Neutrophil (primary cell): ENCODE measurements at regions not wholly inside any gene's neighbourhood (a gene's known extent, or its start where the extent isn't known, plus 50 kb on each side); places are given as distances from the start of the nearest gene placed in this dataset.

Experiments used
- H3K27ac ChIP-seq: fragments of 200-600 bp; sonication (generic); 2 replicates; pipeline ENCODE4 v1.5.1; 2016; ENCODE audit warnings: mild to moderate bottlenecking, moderate library complexity
- H3K27me3 ChIP-seq: fragments of 200-600 bp; sonication (generic); 2 replicates; pipeline ENCODE4 v1.6.0; 2016; ENCODE audit warnings: mild to moderate bottlenecking
- H3K36me3 ChIP-seq: fragments of 200-600 bp; sonication (generic); 2 replicates; pipeline ENCODE4 v1.5.1; 2017
- H3K4me1 ChIP-seq, 2 experiments: fragments of 200-600 bp in 1 of 2; sonication (generic) in 1 of 2; 1 replicate in 1 of 2; 2 replicates in 1 of 2; pipeline versions ENCODE4 v1.5.1 to v1.6.1; 2013 to 2016; ENCODE audit warnings: low read depth in 1 of 2, low read length in 1 of 2, mild to moderate bottlenecking in 1 of 2, moderate library complexity in 1 of 2; ENCODE audit not compliant: control insufficient read depth in 1 of 2, insufficient read depth in 1 of 2
- H3K4me3 ChIP-seq, 2 experiments: fragments of 200-600 bp in 1 of 2; sonication (generic) in 1 of 2; 1 replicate in 1 of 2; 2 replicates in 1 of 2; pipeline ENCODE4 v1.5.1; 2013 to 2016; ENCODE audit warnings: low read depth in 1 of 2, low read length in 1 of 2, mild to moderate bottlenecking in 1 of 2, moderate library complexity in 1 of 2
- H3K9me3 ChIP-seq: fragments of 200-600 bp; sonication (generic); 2 replicates; pipeline ENCODE4 v1.5.1; 2016
- TF ChIP-seq, protein P1 (sequence below): fragments of 200-600 bp; sonication (generic); IDR thresholded peaks from 2 replicates; pipeline ENCODE4 v1.5.1; 2016; ENCODE audit warnings: antibody characterized with exemption

DNA sequence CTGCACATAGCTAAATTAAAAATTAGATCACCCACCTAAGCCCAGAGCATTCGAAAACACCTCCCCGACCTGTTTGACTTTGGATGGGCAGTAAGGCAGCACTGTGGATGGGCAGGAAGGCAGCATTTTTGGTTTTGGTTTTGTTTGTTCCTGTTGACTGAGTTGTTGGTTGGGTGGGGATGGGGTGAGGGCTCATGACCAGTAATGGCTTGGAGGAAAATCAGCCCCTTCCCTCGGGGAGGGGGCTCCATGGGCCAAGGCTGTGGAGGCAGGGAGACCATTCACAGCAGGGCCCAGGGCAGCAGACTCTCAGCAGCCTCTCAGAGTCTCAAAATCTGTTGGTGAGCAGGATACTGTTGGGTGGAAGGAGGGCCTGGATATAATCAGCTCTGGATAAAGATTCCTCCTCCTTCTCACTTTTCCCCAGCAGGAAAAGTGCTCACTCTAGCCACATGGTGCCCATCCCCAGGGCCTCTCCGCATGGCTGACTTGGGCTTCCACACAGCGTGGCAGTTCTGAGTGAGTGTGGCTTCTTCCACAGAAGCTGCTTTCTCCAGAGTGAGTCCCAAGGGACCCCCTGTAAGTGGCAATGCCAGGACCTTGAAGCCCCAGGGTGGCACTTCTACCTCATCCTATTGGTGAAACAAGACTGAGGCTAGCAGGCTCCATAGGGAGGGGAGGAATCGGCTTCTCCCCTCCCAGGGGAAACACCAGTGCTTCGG, 1491.2 kb downstream of the BRD1 start:
- TF ChIP-seq, protein P1, sequence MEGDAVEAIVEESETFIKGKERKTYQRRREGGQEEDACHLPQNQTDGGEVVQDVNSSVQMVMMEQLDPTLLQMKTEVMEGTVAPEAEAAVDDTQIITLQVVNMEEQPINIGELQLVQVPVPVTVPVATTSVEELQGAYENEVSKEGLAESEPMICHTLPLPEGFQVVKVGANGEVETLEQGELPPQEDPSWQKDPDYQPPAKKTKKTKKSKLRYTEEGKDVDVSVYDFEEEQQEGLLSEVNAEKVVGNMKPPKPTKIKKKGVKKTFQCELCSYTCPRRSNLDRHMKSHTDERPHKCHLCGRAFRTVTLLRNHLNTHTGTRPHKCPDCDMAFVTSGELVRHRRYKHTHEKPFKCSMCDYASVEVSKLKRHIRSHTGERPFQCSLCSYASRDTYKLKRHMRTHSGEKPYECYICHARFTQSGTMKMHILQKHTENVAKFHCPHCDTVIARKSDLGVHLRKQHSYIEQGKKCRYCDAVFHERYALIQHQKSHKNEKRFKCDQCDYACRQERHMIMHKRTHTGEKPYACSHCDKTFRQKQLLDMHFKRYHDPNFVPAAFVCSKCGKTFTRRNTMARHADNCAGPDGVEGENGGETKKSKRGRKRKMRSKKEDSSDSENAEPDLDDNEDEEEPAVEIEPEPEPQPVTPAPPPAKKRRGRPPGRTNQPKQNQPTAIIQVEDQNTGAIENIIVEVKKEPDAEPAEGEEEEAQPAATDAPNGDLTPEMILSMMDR, result no peak
- Histone ChIP-seq H3K4me1 (no peaks in the 10 kb centered on the region), H3K36me3 (no peaks in the 10 kb centered on the region), H3K9me3 (no peaks in the 10 kb centered on the region), H3K27ac (no peak overlapping the region), H3K4me3 (no peak overlapping the region), H3K27me3 (peaks cover 21% of the 10 kb centered on the region)

DNA sequence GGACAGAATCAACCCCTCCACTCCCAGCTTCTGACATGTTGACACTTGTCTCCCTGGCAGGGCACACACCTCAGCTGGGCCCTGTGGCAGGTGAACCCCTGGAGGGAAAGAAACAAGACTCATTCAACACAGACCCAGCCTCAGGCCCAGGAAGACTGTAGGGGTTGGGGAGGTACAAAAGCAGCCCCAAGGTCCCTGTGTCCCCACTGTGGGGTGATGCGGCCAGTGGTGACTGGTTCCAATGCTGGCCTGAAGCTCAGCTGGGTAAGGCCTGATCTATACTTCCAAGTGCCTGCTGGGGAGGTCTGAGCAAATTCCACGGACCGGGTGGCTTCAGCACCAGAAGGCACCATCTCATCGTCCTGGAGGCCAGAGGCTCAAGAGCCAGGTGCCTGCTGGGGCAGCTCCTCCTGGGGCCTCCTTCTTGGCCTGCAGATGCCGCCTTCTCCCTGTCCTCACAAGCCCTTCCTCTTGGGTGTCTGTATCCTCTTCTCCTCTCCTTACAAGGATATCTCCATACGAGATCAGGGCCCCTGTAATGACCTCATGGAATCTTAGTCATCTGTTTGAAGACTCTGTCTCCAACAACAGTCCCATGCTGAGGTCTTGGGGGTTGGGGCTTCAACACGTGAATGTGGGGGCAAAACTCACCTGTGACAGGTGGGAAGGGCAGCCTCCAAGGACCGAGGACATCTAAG, 1492.1 kb downstream of the BRD1 start:
- no peak overlapping the region for H3K4me3 ChIP-seq
- peaks cover 12% of the 10 kb centered on the region for H3K27me3 ChIP-seq
- H3K27ac ChIP-seq, result no peak overlapping the region
- H3K36me3 ChIP-seq, result no peaks in the 10 kb centered on the region
- no peaks in the 10 kb centered on the region for H3K4me1 ChIP-seq
- TF ChIP-seq, protein P1, result no peak
- no peaks in the 10 kb centered on the region for H3K9me3 ChIP-seq

DNA sequence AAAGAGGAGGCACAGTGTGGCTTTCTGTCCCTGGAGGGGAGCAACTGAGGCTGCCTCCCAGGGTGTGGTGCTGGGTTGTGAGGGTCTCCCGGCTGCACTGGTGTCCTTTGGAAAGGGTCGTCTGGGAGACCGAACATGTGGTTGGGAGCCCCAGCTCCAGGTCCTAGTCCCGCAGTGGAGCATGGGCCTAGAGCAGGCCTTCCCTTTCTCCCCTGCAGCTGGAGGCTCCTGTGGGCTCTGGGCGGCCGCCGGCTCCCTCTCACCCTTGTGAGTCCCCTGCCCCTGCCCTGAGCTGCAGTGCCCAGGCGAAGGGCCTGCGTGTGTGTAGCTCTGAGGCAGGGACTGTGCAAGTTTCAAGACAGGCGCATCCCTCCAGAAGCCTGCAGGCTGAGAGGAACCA, 1492.7 kb downstream of the BRD1 start:
- Histone ChIP-seq H3K4me1 (no peaks in the 10 kb centered on the region), H3K27me3 (peaks cover 7% of the 10 kb centered on the region), H3K27ac (no peak overlapping the region), H3K9me3 (no peaks in the 10 kb centered on the region), H3K36me3 (no peaks in the 10 kb centered on the region), H3K4me3 (no peak overlapping the region)
- TF ChIP-seq, protein P1, result no peak

DNA sequence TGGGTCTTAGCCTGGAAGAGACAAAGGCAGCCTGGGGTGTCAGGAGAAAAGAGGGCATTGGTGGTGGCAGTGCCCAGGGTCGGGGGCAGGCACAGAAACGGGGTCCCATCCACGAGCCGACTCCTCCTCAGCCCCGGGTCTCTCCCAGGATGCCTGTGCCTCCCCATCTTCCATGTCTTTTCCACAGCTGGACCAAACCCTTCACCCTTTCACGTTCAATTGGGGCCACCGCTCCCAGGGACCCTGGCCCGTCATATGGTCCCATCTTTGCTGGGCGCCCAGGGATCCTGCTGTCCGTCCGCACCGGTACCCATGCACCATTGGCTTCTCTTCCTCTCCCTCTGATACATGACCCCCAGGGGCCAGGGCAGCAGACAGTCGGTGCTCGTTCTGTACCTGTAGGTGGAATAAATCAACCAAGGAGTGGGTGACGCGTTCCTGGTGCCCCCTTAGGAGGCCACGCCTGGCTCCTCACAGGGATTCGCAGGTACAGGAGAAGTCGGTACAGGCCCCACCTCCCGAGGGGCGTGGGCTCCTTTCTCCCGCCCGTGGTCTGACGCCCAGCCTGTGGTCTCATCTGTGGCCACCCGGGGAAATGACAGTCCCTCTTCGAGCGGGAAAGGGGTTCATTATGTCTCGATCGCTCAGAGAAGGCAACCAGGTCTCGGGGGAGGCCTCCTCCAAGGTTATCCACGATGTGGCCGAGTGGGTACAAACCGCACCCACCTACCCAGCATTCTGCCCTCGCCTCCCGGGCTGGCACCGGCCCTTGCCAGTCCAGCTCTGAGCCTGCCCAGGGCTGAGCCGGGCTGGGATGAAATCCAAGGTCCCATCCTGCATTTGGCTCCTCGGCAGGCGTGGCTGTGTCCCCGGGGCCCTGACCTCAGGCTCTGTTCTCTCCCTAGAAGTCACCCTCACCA, 1493.6 kb downstream of the BRD1 start:
- Histone ChIP-seq H3K27me3 (no peaks in the 10 kb centered on the region), H3K27ac (no peak overlapping the region), H3K9me3 (no peaks in the 10 kb centered on the region), H3K36me3 (no peaks in the 10 kb centered on the region), H3K4me1 (no peaks in the 10 kb centered on the region), H3K4me3 (no peak overlapping the region)
- TF ChIP-seq, protein P1, result no peak

DNA sequence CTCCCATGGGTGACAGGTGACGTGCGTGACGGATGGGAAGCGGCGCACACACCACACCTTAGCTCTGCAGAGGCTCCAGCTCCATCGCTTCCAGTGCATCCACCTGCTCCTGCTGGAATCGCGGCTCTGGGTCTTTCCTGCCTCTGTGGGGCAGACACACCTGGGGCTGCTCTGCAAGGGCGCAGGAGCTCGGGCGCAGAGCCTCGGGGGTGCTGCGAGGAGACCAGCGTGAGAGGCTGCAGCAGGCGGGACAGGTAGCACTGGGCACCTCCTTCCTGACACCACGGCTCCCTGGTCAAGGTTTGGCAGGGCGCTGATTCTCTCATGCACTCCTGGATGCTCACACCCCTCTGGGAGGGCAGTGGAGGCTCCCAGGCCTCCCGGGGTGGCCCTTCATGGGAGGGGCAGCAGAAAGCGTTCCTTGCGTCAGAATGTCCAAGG, 1494.3 kb downstream of the BRD1 start:
- H3K27me3 ChIP-seq, result no peaks in the 10 kb centered on the region
- no peaks in the 10 kb centered on the region for H3K4me1 ChIP-seq
- H3K4me3 ChIP-seq, result no peak overlapping the region
- H3K27ac ChIP-seq, result no peak overlapping the region
- H3K36me3 ChIP-seq, result no peaks in the 10 kb centered on the region
- TF ChIP-seq, protein P1, result no peak
- no peaks in the 10 kb centered on the region for H3K9me3 ChIP-seq
